OCI-M2 (cell line): ENCODE measurements at regions not wholly inside any gene's neighbourhood (a gene's known extent, or its start where the extent isn't known, plus 50 kb on each side); places are given as distances from the start of the nearest gene placed in this dataset.

ENCODE experiments used
- DNase-seq: peaks from one replicate; lab custom pipeline; 2025; ENCODE audit not compliant: unreplicated experiment; lab: John Stamatoyannopoulos, UW

GRCh38 chr14:53524391-53524790, 371.3 kb upstream of the DDHD1 start:
- no peak for DNase-seq

- no peak for DNase-seq
These were observed 370.1 kb upstream of the DDHD1 start for GRCh38 chr14:53523226-53523625.

GRCh38 chr14:53520078-53520928, 367.2 kb upstream of the DDHD1 start:
- no peak for DNase-seq

- DNase-seq, result no peak
These were observed 366.0 kb upstream of the DDHD1 start for GRCh38 chr14:53519137-53519536.

DNA sequence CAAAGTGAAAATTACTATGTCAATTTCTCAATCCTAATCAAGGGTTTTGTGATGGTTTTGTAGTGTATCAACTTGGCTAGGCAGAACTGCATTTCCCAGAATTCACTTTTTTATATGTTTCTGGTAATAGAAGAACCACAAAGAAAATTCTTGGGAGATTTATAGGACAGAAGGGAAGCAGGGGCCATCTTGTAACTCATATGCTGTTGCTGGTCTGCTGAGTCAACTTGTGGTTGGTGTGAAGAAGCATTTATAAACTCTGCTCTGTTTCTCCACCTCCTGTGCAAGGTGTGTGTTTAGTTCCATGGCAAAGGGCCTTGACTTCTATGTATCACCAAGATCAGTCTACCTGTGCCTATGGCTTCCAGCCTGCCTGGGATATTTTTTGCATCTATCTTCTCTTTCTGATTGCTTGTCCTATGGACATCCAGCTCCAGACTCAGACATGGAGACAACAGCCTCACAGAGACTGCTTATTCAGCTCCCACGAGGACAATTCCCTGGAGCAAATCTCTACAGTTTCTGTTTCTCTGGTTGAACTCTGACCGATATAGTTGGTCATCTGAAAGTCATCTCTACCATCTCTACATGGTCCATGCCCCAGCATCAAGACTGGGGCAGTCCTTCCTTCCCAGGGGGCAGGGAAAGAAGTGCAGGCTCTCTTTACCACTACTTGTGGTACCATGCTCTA, 364.3 kb upstream of the DDHD1 start:
- DNase-seq, result no peak

GRCh38 chr14:53516261-53516774, 363.2 kb upstream of the DDHD1 start:
- no peak for DNase-seq

DNA sequence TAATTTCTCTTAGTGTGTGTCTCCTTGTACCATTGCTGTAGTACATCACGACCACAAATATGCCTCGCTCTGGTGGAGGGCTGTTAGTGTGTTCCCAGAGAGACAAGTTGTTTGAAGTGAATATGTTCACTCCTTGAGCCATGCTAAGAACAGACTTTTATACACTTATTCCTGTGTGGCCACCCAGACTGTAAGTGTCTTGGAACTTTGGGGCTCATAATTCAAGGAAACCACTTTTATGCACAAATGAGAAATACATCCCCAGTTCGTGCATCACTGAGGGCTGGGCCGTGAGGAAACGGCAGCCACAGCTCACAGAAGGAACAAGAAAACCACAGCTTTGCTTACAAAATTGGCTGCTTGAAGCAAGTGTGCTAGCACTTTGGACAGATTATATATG, 362.2 kb upstream of the DDHD1 start:
- no peak for DNase-seq

DNA sequence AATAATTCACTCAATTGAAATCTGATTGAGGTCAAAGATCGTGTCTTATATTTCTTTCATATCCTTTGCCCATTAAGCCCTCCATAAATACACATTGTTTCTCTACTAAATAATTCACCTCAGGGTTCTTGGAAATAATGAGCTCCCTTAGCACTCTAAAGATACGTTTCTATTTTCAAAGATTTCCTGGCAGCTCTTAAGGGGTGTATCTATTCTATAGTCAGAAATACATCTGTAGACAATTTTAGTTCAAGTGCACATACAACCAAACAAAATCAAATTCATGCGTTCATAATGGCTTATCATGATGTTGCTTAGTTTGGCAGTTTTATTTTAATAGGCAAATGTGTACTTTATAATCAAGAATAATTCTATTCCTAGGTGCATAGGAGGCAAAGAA, 361.1 kb upstream of the DDHD1 start:
- DNase-seq, result no peak

- DNase-seq, result no peak
These were observed 357.3 kb upstream of the DDHD1 start for GRCh38 chr14:53510281-53510912.

GRCh38 chr14:53509276-53510244, 356.4 kb upstream of the DDHD1 start:
- no peak for DNase-seq

DNA sequence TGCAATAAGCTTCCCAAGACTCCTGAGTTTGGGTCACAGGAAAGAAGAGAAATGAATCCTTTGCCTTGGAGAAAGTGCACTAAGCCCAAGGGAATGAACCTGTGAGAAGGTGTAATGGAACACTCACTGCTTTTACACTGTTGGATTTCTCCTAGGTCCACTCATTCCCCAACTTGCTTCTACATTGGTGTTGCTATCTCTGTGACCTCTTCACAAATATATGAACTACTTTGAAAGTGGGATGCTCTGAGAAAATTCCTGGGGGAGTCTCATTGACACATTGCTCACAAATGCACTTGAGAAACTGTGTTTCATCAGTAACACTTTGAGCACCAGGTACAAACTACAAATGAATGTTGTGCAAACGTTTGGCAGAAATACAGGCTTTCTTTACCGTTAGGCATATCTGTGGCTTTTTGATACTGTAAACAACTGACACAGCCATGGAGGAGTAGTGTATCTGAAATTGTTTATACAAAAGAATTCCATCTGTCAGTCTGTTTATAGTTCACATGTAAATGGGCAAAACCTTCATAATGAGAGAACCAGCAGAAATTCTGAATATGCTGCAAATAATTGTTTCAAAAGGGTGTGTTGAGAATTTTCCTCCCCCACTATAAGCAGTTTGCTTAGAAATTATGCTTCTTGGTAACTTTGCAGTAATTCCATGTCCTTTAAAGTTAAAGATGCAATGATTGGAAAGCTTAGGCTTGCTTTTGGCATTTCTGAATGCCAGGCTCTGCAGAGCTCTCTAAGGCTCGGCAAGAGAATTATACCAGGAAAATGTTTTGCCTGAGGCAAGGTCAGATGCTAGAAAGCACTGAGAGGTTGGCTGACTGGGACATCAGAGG, 348.5 kb upstream of the DDHD1 start:
- no peak for DNase-seq

DNA sequence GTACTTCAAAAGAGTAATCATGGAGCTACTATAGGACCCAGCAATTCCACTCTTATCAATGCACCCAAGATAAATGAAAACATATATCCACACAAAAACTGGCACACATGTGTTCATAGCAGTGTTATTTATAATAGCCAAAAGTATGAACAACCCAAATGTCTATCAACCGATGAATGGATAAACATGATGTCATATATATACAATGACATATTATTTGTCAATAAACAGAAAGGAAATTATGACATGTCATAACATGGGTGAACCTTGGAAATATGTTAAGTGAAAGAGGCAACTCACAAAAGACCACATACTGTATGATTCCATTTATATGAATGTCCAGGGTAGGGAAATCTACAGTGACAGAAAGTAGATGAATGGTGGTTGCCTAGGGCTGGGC, 347.1 kb upstream of the DDHD1 start:
- no peak for DNase-seq

DNA sequence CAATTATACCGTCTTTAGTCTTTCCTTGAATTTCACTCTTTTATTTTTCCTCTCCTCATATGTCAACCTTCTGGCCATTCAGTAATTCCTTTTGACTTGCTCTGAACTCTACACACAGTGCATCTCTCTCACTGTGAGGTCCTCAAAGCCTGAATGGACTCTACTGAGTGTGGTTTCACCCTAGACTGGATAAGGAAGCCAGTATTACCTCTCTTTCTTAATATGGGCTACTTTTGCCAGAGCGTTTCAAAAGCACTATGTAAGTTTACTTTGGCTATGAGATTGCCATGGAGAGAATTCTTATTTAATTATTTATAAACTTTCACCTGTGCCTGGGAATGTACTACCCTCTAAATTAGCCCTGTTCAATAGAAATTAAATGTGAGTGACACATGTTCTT, 343.5 kb upstream of the DDHD1 start:
- DNase-seq, result no peak

DNA sequence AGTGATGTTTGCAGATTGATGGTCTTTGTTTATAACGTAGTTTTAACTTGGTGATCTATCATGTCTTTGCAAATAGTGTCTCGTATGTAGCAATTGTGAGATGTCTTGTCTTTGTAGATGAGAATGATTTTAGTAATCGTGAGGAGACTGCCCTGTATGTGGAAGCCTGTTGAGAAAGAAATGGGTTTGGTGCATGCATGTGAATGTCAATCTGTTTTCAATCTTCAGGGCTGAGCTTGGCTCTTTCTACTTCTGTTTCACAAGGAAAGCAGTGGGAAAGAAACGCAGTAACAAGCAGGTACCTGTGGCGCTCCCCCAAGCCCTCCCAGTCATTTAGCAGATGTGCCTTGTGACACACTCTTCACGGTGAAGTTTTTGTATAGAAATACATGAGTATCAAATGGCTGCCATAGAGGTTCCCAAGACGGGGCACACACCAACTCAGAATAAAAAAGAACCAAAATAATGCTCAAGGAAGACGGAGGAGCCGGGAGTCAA, 342.8 kb upstream of the DDHD1 start:
- DNase-seq, result no peak

GRCh38 chr14:53494587-53494986, 341.5 kb upstream of the DDHD1 start:
- DNase-seq, result no peak

GRCh38 chr14:53493860-53494259, 340.7 kb upstream of the DDHD1 start:
- DNase-seq, result no peak

- no peak for DNase-seq
These were observed 340.2 kb upstream of the DDHD1 start for GRCh38 chr14:53493320-53493719.

DNA sequence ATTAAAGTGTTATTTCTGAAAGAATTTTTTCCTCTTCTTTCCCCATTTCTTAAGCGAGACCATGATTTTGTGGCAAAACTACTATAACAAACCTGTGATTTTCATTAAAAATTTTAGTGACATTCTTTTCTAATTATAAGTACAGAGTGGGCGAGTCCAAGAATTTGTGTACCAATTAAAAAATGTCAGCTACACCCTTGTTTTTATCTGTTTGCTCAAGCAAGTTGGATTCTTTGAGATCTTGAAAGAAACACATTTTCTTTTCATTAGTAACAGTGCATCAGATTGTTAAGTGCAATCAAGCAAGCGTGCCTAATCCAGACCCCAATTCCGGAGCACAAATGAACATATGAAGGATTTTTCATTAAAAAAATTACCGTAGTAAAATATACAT, 338.8 kb upstream of the DDHD1 start:
- DNase-seq, result no peak

DNA sequence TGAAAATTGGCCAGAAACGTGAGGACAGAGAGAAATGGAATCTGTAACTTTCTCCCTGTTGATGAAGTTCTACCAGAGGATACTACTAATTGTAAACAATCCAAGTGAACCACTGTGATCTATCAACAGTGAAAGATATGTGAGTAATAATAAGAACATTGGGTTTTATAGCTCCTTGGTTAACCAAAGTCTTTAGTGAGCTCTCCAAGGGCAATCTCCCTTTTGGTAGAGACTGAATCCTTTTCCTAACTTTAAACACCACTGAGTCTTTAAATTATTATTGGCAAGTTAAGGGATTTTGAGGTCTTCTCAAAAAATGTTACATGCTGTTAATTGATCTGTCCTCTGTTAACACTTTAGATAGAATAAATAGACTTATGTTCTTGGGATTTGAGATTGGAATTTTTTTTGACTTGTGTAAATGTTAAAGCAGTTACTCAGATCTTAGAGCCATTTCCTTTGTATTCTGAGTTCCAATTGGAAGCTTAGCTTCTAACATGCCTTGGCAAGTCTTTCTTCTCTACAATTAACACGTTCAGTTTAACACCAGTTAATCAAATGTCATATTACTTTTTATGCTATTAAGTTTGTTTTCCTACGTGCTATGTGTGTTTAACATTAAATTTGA, 338.2 kb upstream of the DDHD1 start:
- no peak for DNase-seq
